Epithelial cell of esophagus (primary cell): ENCODE measurements at regions not wholly inside any gene's neighbourhood (a gene's known extent, or its start where the extent isn't known, plus 50 kb on each side); places are given as distances from the start of the nearest gene placed in this dataset.
"Not testable (repeated sequence)": the region's sequence is repeated elsewhere in the genome, so short reads cannot be mapped to it uniquely, and the experiment has no call there.

Experiments used
- DNase-seq: peaks from one replicate; pipeline ENCODE4 v3.0.0; 2010; ENCODE audit warnings: low read depth
- H3K4me3 ChIP-seq: 2 replicates; pipeline ENCODE4 v1.5.1; 2011; ENCODE audit warnings: mild to moderate bottlenecking, low read length, control low read depth
- CTCF ChIP-seq: IDR thresholded peaks from 2 replicates; pipeline ENCODE4 v1.5.1; 2011; ENCODE audit warnings: low read depth, mild to moderate bottlenecking, low read length, control low read depth, inconsistent platforms; ENCODE audit not compliant: insufficient read depth; ENCODE audit errors: missing control alignments

GRCh38 chr10:64699244-64699643 lies 1178.0 kb downstream of the REEP3 start:
- H3K4me3 ChIP-seq: no peak overlapping the region
- TF ChIP-seq CTCF: no peak
- no peak for DNase-seq

- not testable (repeated sequence) for H3K4me3 ChIP-seq, DNase-seq
Measured at GRCh38 chr10:64702086-64702485, 1180.9 kb downstream of the REEP3 start.

- no peak for DNase-seq
- no peak overlapping the region for H3K4me3 ChIP-seq
- no peak for TF ChIP-seq CTCF
Measured at GRCh38 chr10:64708884-64709681, 1187.9 kb downstream of the REEP3 start.

- peak; percentile 62 for DNase-seq
- TF ChIP-seq CTCF: no peak
- H3K4me3 ChIP-seq: no peak overlapping the region
Measured at GRCh38 chr10:64726466-64726865, 1205.3 kb downstream of the REEP3 start.

GRCh38 chr10:64731016-64731415 lies 1209.8 kb downstream of the REEP3 start:
- TF ChIP-seq CTCF: no peak
- DNase-seq: peak; percentile 4
- no peak overlapping the region for H3K4me3 ChIP-seq

- no peak for TF ChIP-seq CTCF
- no peak for DNase-seq
- H3K4me3 ChIP-seq: no peak overlapping the region
Measured at GRCh38 chr10:64732372-64732957, 1211.3 kb downstream of the REEP3 start.

- peak; percentile 32 for DNase-seq
- H3K4me3 ChIP-seq: no peak overlapping the region
- peak; percentile 49 for TF ChIP-seq CTCF
Measured at GRCh38 chr10:64733980-64734379, 1212.8 kb downstream of the REEP3 start.
